ENCODE measurements at regions not wholly inside any gene's neighbourhood (a gene's known extent, or its start where the extent isn't known, plus 50 kb on each side); places are given as distances from the start of the nearest gene placed in this dataset.
A peak's percentile ranks its signal among the peaks of the same experiment; 100 is the strongest.

- Mint-ChIP-seq H3K4me3 (peak overlapping the region; percentile 94), H3K9me3 (ENCODE audit: insufficient read depth) (no peaks in the 10 kb centered on the region), H3K27me3 (no peaks in the 10 kb centered on the region), H3K4me1 (peaks cover 32% of the 10 kb centered on the region), H3K27ac (peak overlapping the region; percentile 63)
- ChIA-PET CTCF (no interaction called here), POLR2A (no interaction called here)
- H3K27ac ChIP-seq (ENCODE audit: low read length in 2 of 2) = peak overlapping the region in 1 of 2 donors; percentile 41
- no peaks in the 10 kb centered on the region for H4K20me1 ChIP-seq (ENCODE audit: control insufficient read depth, insufficient read depth, low read length, poor library complexity, severe bottlenecking)
- TF ChIP-seq EZH2 (IDR thresholded peaks at IDR 0.05; ENCODE audit: borderline replicate concordance, insufficient read depth, low read depth, low read length, poor library complexity, severe bottlenecking) (no peak), CTCF (IDR thresholded peaks at IDR 0.05) (peak; percentile 1)
- H2AFZ ChIP-seq (ENCODE audit: insufficient read depth, low read depth, low read length, poor library complexity, severe bottlenecking) = peak overlapping the region; percentile 96
- H3K9me3 ChIP-seq (ENCODE audit: control extremely low read depth in 1 of 3, control insufficient read depth in 2 of 3, insufficient read depth in 1 of 3, low read length in 2 of 3) = peaks cover 0 to 5% (median 0%) of the 10 kb centered on the region in 3 donors
- H3K27me3 ChIP-seq (replicated peaks in 1 of 4; ENCODE audit: control extremely low read depth in 1 of 4, control insufficient read depth in 3 of 4, insufficient read depth in 4 of 4, low read length in 3 of 4) = no peaks in the 10 kb centered on the region
- peak overlapping the region; percentile 91 for H3K4me2 ChIP-seq (replicated peaks; ENCODE audit: low read depth, low read length, poor library complexity, severe bottlenecking)
- peak overlapping the region; percentile 76 for H3K9ac ChIP-seq (ENCODE audit: low read length)
- H3K79me2 ChIP-seq (ENCODE audit: control insufficient read depth, insufficient read depth, low read length) = peaks cover 28% of the 10 kb centered on the region
- H3K4me3 ChIP-seq (ENCODE audit: control extremely low read depth in 1 of 5, extremely low read depth in 1 of 5, insufficient read depth in 1 of 5, low read depth in 2 of 5, low read length in 4 of 5) = peak overlapping the region; percentile 62 to 89 (median 86)
- H3K36me3 ChIP-seq (replicated peaks in 1 of 2; ENCODE audit: control extremely low read depth in 1 of 2, control insufficient read depth in 1 of 2, extremely low read depth in 1 of 2, insufficient read depth in 2 of 2, low read length in 1 of 2) = peaks cover 0 to 8% of the 10 kb centered on the region in 2 experiments
- H3K4me1 ChIP-seq (ENCODE audit: control insufficient read depth in 2 of 2, insufficient read depth in 2 of 2, low read length in 2 of 2) = peaks cover 16 to 27% of the 10 kb centered on the region in 2 donors
- ATAC-seq (ENCODE audit: low read depth) (no peak), DNase-seq (no peak)
- intact Hi-C loops (cut with micrococcal nuclease) = loop anchor here (1.0 to 5.0 kb wide), 6 partner anchors 18 to 1217 kb away; partner anchors contain the start of gene SLC25A6
- under 1% methylated on average over 38 of the region's 44 CpGs for WGBS (ENCODE audit: insufficient coverage)
These were observed 81.5 kb upstream of the CD99 start for GRCh38 chrX:2609431-2610238.
